ENCODE measurements at regions not wholly inside any gene's neighbourhood (a gene's known extent, or its start where the extent isn't known, plus 50 kb on each side); places are given as distances from the start of the nearest gene placed in this dataset.

- DNase-seq: no peak
- 79% methylated on average over 16 of the region's 18 CpGs for WGBS (ENCODE audit: insufficient coverage)
- Mint-ChIP-seq H3K27me3 (peaks cover 22% of the 10 kb centered on the region), H3K4me1 (no peaks in the 10 kb centered on the region), H3K4me3 (no peak overlapping the region), H3K9me3 (ENCODE audit: insufficient read depth) (peaks cover 12% of the 10 kb centered on the region), H3K27ac (no peak overlapping the region)
- Histone ChIP-seq H3K4me3 (ENCODE audit: control extremely low read depth in 1 of 5, extremely low read depth in 1 of 5, insufficient read depth in 1 of 5, low read depth in 2 of 5, low read length in 4 of 5) (no peak overlapping the region), H3K27ac (ENCODE audit: low read length in 2 of 2) (no peak overlapping the region), H3K9me3 (ENCODE audit: control extremely low read depth in 1 of 3, control insufficient read depth in 2 of 3, insufficient read depth in 1 of 3, low read length in 2 of 3) (peaks cover 0 to 21% (median 0%) of the 10 kb centered on the region in 3 donors), H4K20me1 (ENCODE audit: control insufficient read depth, insufficient read depth, low read length, poor library complexity, severe bottlenecking) (no peaks in the 10 kb centered on the region), H3K27me3 (replicated peaks in 1 of 4; ENCODE audit: control extremely low read depth in 1 of 4, control insufficient read depth in 3 of 4, insufficient read depth in 4 of 4, low read length in 3 of 4) (peaks cover 0 to 7% (median 7%) of the 10 kb centered on the region in 4 experiments), H3K79me2 (ENCODE audit: control insufficient read depth, insufficient read depth, low read length) (no peaks in the 10 kb centered on the region), H3K9ac (ENCODE audit: low read length) (no peak overlapping the region), H3K4me1 (ENCODE audit: control insufficient read depth in 2 of 2, insufficient read depth in 2 of 2, low read length in 2 of 2) (no peaks in the 10 kb centered on the region), H3K36me3 (replicated peaks in 1 of 2; ENCODE audit: control extremely low read depth in 1 of 2, control insufficient read depth in 1 of 2, extremely low read depth in 1 of 2, insufficient read depth in 2 of 2, low read length in 1 of 2) (no peaks in the 10 kb centered on the region), H2AFZ (ENCODE audit: insufficient read depth, low read depth, low read length, poor library complexity, severe bottlenecking) (no peak overlapping the region), H3K4me2 (replicated peaks; ENCODE audit: low read depth, low read length, poor library complexity, severe bottlenecking) (no peak overlapping the region)
- ChIA-PET CTCF (no interaction called here), POLR2A (no interaction called here)
- intact Hi-C loops (cut with micrococcal nuclease): no loop called here
- TF ChIP-seq EZH2 (IDR thresholded peaks at IDR 0.05; ENCODE audit: borderline replicate concordance, insufficient read depth, low read depth, low read length, poor library complexity, severe bottlenecking) (no peak), CTCF (IDR thresholded peaks at IDR 0.05) (no peak)
- ATAC-seq (ENCODE audit: low read depth): no peak
Measured at GRCh38 chr5:1686016-1686802, 113.4 kb downstream of the MRPL36 start.

- Histone ChIP-seq H3K36me3 (replicated peaks in 1 of 2; ENCODE audit: control extremely low read depth in 1 of 2, control insufficient read depth in 1 of 2, extremely low read depth in 1 of 2, insufficient read depth in 2 of 2, low read length in 1 of 2) (no peaks in the 10 kb centered on the region), H3K27ac (ENCODE audit: low read length in 2 of 2) (no peak overlapping the region), H3K4me3 (ENCODE audit: control extremely low read depth in 1 of 5, extremely low read depth in 1 of 5, insufficient read depth in 1 of 5, low read depth in 2 of 5, low read length in 4 of 5) (no peak overlapping the region), H4K20me1 (ENCODE audit: control insufficient read depth, insufficient read depth, low read length, poor library complexity, severe bottlenecking) (no peaks in the 10 kb centered on the region), H3K4me1 (ENCODE audit: control insufficient read depth in 2 of 2, insufficient read depth in 2 of 2, low read length in 2 of 2) (no peaks in the 10 kb centered on the region), H3K27me3 (replicated peaks in 1 of 4; ENCODE audit: control extremely low read depth in 1 of 4, control insufficient read depth in 3 of 4, insufficient read depth in 4 of 4, low read length in 3 of 4) (peaks cover 0 to 7% (median 7%) of the 10 kb centered on the region in 4 experiments), H3K9ac (ENCODE audit: low read length) (no peak overlapping the region), H3K79me2 (ENCODE audit: control insufficient read depth, insufficient read depth, low read length) (no peaks in the 10 kb centered on the region), H2AFZ (ENCODE audit: insufficient read depth, low read depth, low read length, poor library complexity, severe bottlenecking) (no peak overlapping the region), H3K9me3 (ENCODE audit: control extremely low read depth in 1 of 3, control insufficient read depth in 2 of 3, insufficient read depth in 1 of 3, low read length in 2 of 3) (peaks cover 0 to 19% (median 0%) of the 10 kb centered on the region in 3 donors), H3K4me2 (replicated peaks; ENCODE audit: low read depth, low read length, poor library complexity, severe bottlenecking) (no peak overlapping the region)
- Mint-ChIP-seq H3K9me3 (ENCODE audit: insufficient read depth) (peaks cover 12% of the 10 kb centered on the region), H3K4me3 (no peak overlapping the region), H3K4me1 (no peaks in the 10 kb centered on the region), H3K27me3 (peaks cover 27% of the 10 kb centered on the region), H3K27ac (no peak overlapping the region)
- ChIA-PET POLR2A (no interaction called here), CTCF (no interaction called here)
- TF ChIP-seq EZH2 (IDR thresholded peaks at IDR 0.05; ENCODE audit: borderline replicate concordance, insufficient read depth, low read depth, low read length, poor library complexity, severe bottlenecking) (no peak), CTCF (IDR thresholded peaks at IDR 0.05) (no peak)
- WGBS (ENCODE audit: insufficient coverage): 70% methylated on average over 8 of the region's 10 CpGs
- intact Hi-C loops (cut with micrococcal nuclease): no loop called here
- no peak for DNase-seq
- no peak for ATAC-seq (ENCODE audit: low read depth)
Measured at GRCh38 chr5:1685066-1685465, 114.6 kb downstream of the MRPL36 start.
